Breast epithelium (tissue), 3 donors: ENCODE measurements at regions not wholly inside any gene's neighbourhood (a gene's known extent, or its start where the extent isn't known, plus 50 kb on each side); places are given as distances from the start of the nearest gene placed in this dataset.

Experiments
- POLR2AphosphoS5 ChIP-seq, 3 donors: sonication (generic); formaldehyde crosslinking; IDR thresholded peaks; one replicate each; pipeline ENCODE4 v1.6.1; 2017; ENCODE audit warnings: antibody characterized with exemption in 3 of 3
- TF ChIP-seq, protein P1 (sequence below), 3 donors: fragments of 450-650 bp; IDR thresholded peaks; one replicate each; pipeline ENCODE4 v1.5.1; 2016 to 2017; ENCODE audit warnings: antibody characterized with exemption in 3 of 3, mild to moderate bottlenecking in 3 of 3, moderate library complexity in 3 of 3

DNA sequence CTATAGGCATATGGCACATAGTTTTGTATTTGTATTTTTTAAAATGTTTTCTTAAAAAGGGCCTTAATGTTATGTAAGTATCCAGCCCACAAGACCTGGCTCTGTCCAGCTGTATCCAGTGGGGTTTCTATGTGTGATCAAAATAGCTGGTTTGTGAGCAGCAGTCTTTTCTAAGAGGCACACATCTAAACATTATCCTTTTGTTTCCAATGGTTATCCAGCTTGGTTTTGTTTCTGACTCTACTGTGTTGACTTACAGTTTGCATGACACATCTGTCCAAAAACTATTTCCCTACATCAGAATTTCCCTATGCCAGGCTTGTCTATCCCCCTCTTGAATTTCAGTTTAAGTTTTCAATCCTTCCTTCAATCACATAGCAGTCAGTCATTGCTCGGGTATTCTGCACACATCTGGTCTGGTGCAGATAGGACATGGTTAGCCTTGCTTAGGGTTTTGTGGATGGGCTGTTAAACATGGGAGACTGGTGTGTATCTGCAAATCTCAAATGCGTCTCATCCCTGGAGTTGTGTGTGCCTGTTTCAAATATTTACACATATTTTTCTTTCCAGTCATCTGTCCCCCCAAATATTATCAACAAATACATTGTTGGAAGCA, 104.2 kb downstream of the SAMD9 start:
- TF ChIP-seq, protein P1, sequence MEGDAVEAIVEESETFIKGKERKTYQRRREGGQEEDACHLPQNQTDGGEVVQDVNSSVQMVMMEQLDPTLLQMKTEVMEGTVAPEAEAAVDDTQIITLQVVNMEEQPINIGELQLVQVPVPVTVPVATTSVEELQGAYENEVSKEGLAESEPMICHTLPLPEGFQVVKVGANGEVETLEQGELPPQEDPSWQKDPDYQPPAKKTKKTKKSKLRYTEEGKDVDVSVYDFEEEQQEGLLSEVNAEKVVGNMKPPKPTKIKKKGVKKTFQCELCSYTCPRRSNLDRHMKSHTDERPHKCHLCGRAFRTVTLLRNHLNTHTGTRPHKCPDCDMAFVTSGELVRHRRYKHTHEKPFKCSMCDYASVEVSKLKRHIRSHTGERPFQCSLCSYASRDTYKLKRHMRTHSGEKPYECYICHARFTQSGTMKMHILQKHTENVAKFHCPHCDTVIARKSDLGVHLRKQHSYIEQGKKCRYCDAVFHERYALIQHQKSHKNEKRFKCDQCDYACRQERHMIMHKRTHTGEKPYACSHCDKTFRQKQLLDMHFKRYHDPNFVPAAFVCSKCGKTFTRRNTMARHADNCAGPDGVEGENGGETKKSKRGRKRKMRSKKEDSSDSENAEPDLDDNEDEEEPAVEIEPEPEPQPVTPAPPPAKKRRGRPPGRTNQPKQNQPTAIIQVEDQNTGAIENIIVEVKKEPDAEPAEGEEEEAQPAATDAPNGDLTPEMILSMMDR (IDR thresholded peaks at IDR 0.05): no peak
- no peak for TF ChIP-seq POLR2AphosphoS5 (IDR thresholded peaks at IDR 0.05)
